Panc1 (cell line): ENCODE measurements at regions not wholly inside any gene's neighbourhood (a gene's known extent, or its start where the extent isn't known, plus 50 kb on each side); places are given as distances from the start of the nearest gene placed in this dataset.

Experiments used
- POLR2AphosphoS5 ChIP-seq: IDR thresholded peaks from 2 replicates; pipeline ENCODE4 v1.6.1; 2012; ENCODE audit warnings: mild to moderate bottlenecking, low read depth, low read length, moderate library complexity
- REST ChIP-seq, 2 experiments: IDR thresholded peaks; 2 replicates each; pipeline ENCODE4 v1.6.1; 2011 to 2012; ENCODE audit warnings: low read depth in 2 of 2, control low read depth in 1 of 2, low read length in 1 of 2, mild to moderate bottlenecking in 1 of 2, moderate library complexity in 1 of 2; ENCODE audit not compliant: insufficient read depth in 1 of 2
- TCF7L2 ChIP-seq: IDR thresholded peaks from 2 replicates; pipeline ENCODE4 v1.6.1; 2011; ENCODE audit warnings: mild to moderate bottlenecking, low read depth, low read length, inconsistent platforms
- TF ChIP-seq, protein P1 (sequence below): fragments of 450-650 bp; IDR thresholded peaks from 2 replicates; pipeline ENCODE4 v1.5.1; 2017; ENCODE audit warnings: mild to moderate bottlenecking

DNA sequence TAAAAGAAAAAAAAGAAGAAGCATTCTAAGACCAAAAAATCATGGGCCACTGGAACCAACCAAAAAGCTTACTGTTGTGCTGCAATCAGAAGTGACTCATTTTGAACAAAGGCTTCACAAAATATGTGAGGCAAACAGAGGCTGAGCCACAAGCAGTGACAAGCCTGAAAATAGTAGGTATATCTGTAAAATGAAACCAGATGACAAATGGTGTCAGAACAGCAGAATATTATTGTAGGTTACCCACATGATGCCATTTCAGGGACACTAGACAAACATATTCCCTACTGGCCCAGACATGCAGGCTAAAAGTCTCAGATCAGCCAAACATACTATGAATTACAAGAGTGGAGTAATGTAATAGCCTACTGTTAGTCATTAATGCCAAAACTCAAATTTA, 1301.8 kb upstream of the DIAPH2 start:
- TF ChIP-seq REST (IDR thresholded peaks at IDR 0.05; ENCODE audit: insufficient read depth in 1 of 2, low read depth in 2 of 2, low read length in 1 of 2) (no peak), POLR2AphosphoS5 (no peak), TCF7L2 (no peak)
- TF ChIP-seq, protein P1, sequence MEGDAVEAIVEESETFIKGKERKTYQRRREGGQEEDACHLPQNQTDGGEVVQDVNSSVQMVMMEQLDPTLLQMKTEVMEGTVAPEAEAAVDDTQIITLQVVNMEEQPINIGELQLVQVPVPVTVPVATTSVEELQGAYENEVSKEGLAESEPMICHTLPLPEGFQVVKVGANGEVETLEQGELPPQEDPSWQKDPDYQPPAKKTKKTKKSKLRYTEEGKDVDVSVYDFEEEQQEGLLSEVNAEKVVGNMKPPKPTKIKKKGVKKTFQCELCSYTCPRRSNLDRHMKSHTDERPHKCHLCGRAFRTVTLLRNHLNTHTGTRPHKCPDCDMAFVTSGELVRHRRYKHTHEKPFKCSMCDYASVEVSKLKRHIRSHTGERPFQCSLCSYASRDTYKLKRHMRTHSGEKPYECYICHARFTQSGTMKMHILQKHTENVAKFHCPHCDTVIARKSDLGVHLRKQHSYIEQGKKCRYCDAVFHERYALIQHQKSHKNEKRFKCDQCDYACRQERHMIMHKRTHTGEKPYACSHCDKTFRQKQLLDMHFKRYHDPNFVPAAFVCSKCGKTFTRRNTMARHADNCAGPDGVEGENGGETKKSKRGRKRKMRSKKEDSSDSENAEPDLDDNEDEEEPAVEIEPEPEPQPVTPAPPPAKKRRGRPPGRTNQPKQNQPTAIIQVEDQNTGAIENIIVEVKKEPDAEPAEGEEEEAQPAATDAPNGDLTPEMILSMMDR: no peak
